ENCODE measurements at regions not wholly inside any gene's neighbourhood (a gene's known extent, or its start where the extent isn't known, plus 50 kb on each side); places are given as distances from the start of the nearest gene placed in this dataset.

DNA sequence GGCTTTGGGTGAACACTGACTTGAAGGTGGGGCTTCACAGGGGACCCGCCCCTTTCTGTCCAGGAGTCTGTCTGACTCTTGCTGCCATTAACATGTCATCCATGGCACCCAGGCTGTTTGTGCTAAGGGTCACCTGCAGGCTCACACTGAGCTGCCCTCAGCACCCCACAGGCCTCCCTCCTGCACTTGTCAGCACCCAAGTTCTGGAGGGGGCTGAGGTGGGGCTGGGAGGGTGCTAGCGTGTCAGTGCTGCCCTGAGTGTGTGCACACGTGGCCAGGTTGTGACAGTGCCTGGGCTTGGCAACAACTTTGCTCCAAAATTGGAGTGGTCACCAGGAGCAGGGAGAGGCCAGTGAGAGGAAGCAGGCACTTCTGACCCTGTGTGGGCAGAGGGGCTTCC, 963.2 kb downstream of the TRHDE start:
- TF ChIP-seq EP300 (IDR thresholded peaks at IDR 0.05) = no peak
- TF ChIP-seq POLR2A (IDR thresholded peaks at IDR 0.05) = no peak
- TF ChIP-seq, protein P1, sequence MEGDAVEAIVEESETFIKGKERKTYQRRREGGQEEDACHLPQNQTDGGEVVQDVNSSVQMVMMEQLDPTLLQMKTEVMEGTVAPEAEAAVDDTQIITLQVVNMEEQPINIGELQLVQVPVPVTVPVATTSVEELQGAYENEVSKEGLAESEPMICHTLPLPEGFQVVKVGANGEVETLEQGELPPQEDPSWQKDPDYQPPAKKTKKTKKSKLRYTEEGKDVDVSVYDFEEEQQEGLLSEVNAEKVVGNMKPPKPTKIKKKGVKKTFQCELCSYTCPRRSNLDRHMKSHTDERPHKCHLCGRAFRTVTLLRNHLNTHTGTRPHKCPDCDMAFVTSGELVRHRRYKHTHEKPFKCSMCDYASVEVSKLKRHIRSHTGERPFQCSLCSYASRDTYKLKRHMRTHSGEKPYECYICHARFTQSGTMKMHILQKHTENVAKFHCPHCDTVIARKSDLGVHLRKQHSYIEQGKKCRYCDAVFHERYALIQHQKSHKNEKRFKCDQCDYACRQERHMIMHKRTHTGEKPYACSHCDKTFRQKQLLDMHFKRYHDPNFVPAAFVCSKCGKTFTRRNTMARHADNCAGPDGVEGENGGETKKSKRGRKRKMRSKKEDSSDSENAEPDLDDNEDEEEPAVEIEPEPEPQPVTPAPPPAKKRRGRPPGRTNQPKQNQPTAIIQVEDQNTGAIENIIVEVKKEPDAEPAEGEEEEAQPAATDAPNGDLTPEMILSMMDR (IDR thresholded peaks at IDR 0.05) = no peak
- no peak for TF ChIP-seq POLR2AphosphoS5 (IDR thresholded peaks at IDR 0.05)
- peaks cover 0 to 5% (median 0%) of the 10 kb centered on the region in 4 donors for H3K9me3 ChIP-seq
- no peaks in the 10 kb centered on the region for H3K4me1 ChIP-seq
- H3K27me3 ChIP-seq = no peaks in the 10 kb centered on the region
- 88% methylated on average over 3 of the region's 3 CpGs for WGBS, 2 donors
- no peaks in the 10 kb centered on the region for H3K36me3 ChIP-seq
- no peak for DNase-seq
- H3K27ac ChIP-seq = no peak overlapping the region
- intact Hi-C loops (cut with DNase I) = no loop called here
- no peak overlapping the region for H3K4me3 ChIP-seq

DNA sequence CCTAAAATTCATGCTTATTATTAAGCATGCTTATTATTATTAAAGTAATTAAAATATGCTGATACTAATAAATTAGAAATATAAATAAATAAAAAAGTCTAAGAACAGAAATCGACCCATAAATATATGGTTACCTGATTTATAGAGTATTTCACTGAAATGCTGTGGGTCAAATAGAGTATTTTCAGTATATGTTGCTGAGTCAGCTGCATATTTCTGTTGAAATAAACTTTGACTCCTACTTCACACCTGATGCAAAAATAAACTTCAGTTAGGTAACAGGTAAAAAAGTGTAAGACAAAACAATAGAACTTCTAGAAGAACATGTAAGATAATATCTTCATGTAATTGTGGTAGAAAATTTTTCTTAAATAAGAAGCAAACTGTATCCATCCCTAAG, 967.9 kb downstream of the TRHDE start:
- 77 to 83% methylated on average over 1 of the region's 1 CpG for WGBS, 2 donors
- TF ChIP-seq POLR2A (IDR thresholded peaks at IDR 0.05) (no peak), EP300 (IDR thresholded peaks at IDR 0.05) (no peak), POLR2AphosphoS5 (IDR thresholded peaks at IDR 0.05) (no peak)
- TF ChIP-seq, protein P1 (IDR thresholded peaks at IDR 0.05) = no peak

DNA sequence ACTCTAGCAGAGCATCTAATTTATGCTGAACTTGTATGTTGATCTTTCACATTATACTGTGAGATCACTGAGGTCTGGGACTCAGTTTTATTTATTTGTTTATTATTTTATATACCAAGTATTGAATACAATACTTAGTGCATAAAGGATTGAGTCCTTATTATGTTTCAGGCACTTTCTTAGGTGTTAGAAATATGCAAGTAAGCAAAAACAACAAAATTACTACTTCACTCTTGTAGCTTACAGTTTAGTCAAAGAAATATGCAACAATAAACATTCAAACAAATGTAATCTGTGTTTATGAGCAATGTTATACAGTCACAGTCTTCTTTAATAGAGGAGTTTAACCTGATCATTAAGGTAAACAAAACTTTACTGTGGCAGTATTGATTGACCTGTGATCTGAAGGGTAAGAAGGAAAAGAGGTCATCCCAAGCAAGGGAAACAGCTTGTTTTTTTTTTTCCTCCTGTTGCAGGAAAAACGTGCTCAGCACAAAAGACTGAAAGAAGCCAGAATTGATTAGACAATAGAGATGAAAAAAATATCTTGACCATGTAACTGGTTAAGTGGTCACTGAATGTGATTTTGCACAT, 990.7 kb downstream of the TRHDE start:
- no peak for DNase-seq
- WGBS, 2 donors = 4 to 9% methylated on average over 1 of the region's 1 CpG
- Histone ChIP-seq H3K27ac (no peak overlapping the region), H3K9me3 (peaks cover 0 to 5% (median 0%) of the 10 kb centered on the region in 4 donors), H3K4me3 (no peak overlapping the region), H3K4me1 (no peaks in the 10 kb centered on the region), H3K36me3 (no peaks in the 10 kb centered on the region), H3K27me3 (no peaks in the 10 kb centered on the region)
- TF ChIP-seq EP300 (IDR thresholded peaks at IDR 0.05) = no peak
- no peak for TF ChIP-seq POLR2AphosphoS5 (IDR thresholded peaks at IDR 0.05)
- TF ChIP-seq POLR2A (IDR thresholded peaks at IDR 0.05) = no peak
- TF ChIP-seq, protein P1 (IDR thresholded peaks at IDR 0.05) = no peak
- intact Hi-C loops (cut with DNase I) = no loop called here

More for the DNA sequence above, 967.9 kb downstream of the TRHDE start:
- DNase-seq = no peak
- Histone ChIP-seq H3K27ac (no peak overlapping the region), H3K27me3 (no peaks in the 10 kb centered on the region), H3K9me3 (peaks cover 0 to 5% (median 0%) of the 10 kb centered on the region in 4 donors), H3K4me1 (no peaks in the 10 kb centered on the region), H3K4me3 (no peak overlapping the region), H3K36me3 (no peaks in the 10 kb centered on the region)
- intact Hi-C loops (cut with DNase I) = no loop called here

DNA sequence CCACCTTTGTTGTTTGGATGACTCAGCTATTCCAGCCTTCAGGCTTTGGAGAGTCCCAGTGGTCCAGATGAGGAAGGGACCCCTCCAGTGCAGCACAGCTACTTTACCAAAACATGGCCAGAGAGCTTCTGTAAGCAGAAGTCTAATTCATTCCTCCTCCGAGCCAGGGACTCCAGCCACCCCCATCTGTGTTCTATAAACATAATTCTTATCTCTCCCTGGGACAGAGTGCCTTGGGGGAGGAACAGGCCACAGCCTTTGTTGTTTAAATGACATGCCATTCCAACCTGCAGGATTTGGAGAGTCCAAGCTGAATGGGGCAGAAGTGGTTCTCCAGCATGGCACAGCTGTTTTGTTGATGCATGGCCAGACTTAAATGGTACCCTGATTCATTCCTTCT, 994.0 kb downstream of the TRHDE start:
- 39 to 65% methylated on average over 1 of the region's 1 CpG for WGBS, 2 donors
- TF ChIP-seq EP300 (IDR thresholded peaks at IDR 0.05) (no peak), POLR2AphosphoS5 (IDR thresholded peaks at IDR 0.05) (no peak)
- TF ChIP-seq, protein P1 (IDR thresholded peaks at IDR 0.05) = no peak
- Histone ChIP-seq H3K4me1 (no peaks in the 10 kb centered on the region), H3K27ac (no peak overlapping the region), H3K9me3 (peaks cover 0 to 5% (median under 1%) of the 10 kb centered on the region in 4 donors), H3K27me3 (no peaks in the 10 kb centered on the region), H3K4me3 (no peak overlapping the region), H3K36me3 (no peaks in the 10 kb centered on the region)
- intact Hi-C loops (cut with DNase I) = no loop called here
- no peak for DNase-seq

DNA sequence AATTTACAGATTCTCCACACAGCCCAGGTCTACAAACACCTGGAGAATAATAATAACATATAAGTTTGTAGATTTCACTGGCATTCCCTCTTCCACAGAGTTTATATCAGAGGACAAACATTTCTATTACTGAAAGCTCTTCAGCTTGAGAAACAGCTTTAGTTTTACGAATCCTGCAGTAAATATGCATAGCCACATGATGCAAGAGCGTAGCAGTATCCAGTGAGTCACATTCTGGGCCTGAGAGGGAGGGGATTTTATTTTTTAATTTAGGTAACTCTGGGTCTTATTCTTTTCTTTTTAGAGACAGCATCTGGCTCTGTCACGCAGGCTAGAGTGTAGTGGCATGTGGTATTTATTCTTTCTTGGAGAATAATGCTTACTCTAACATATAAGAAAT, 1002.8 kb downstream of the TRHDE start:
- Histone ChIP-seq H3K27ac (no peak overlapping the region), H3K27me3 (no peaks in the 10 kb centered on the region), H3K9me3 (no peaks in the 10 kb centered on the region), H3K4me3 (no peak overlapping the region), H3K4me1 (peaks cover 0 to 3% (median 0%) of the 10 kb centered on the region in 4 donors), H3K36me3 (no peaks in the 10 kb centered on the region)
- no peak for DNase-seq
- WGBS, 2 donors = 54 to 69% methylated on average over 3 of the region's 3 CpGs
- no peak for TF ChIP-seq POLR2A (IDR thresholded peaks at IDR 0.05)
- TF ChIP-seq POLR2AphosphoS5 (IDR thresholded peaks at IDR 0.05) = no peak
- no peak for TF ChIP-seq EP300 (IDR thresholded peaks at IDR 0.05)
- TF ChIP-seq, protein P1 (IDR thresholded peaks at IDR 0.05) = no peak
- intact Hi-C loops (cut with DNase I) = no loop called here
